H9 (cell line): ENCODE measurements at regions not wholly inside any gene's neighbourhood (a gene's known extent, or its start where the extent isn't known, plus 50 kb on each side); places are given as distances from the start of the nearest gene placed in this dataset.

ENCODE experiments used
- DNase-seq: peaks from one replicate; pipeline ENCODE4 v3.0.0-alpha.2; 2017
- H2AFZ ChIP-seq: one replicate; pipeline ENCODE4 v1.6.1; 2013; ENCODE audit warnings: mild to moderate bottlenecking, low read length, control low read depth, moderate library complexity
- H2AK5ac ChIP-seq: 2 replicates; pipeline ENCODE4 v1.6.1; 2013; ENCODE audit warnings: low read length, control low read depth, mixed read lengths; ENCODE audit not compliant: insufficient read length
- H2BK120ac ChIP-seq: one replicate; pipeline ENCODE4 v1.6.1; 2013; ENCODE audit warnings: low read depth, mild to moderate bottlenecking, low read length, control low read depth, inconsistent platforms; ENCODE audit not compliant: poor library complexity, severe bottlenecking
- H2BK12ac ChIP-seq: 2 replicates; pipeline ENCODE4 v1.6.1; 2013; ENCODE audit warnings: low read length, control low read depth, mixed read lengths, low read depth; ENCODE audit not compliant: insufficient read length
- H2BK15ac ChIP-seq: 2 replicates; pipeline ENCODE4 v1.6.1; 2013; ENCODE audit warnings: low read depth, low read length, control low read depth
- H2BK20ac ChIP-seq: one replicate; pipeline ENCODE4 v1.6.1; 2013; ENCODE audit warnings: low read depth, mild to moderate bottlenecking, low read length, control low read depth, inconsistent platforms; ENCODE audit not compliant: poor library complexity, severe bottlenecking
- H2BK5ac ChIP-seq: 2 replicates; pipeline ENCODE4 v1.6.1; 2013; ENCODE audit warnings: low read length, control low read depth, mixed read lengths; ENCODE audit not compliant: insufficient read length
- H3K14ac ChIP-seq: 2 replicates; pipeline ENCODE4 v1.6.1; 2013; ENCODE audit warnings: low read length, control low read depth; ENCODE audit not compliant: insufficient read depth
- H3K18ac ChIP-seq: 2 replicates; pipeline ENCODE4 v1.6.1; 2013; ENCODE audit warnings: low read depth, mild to moderate bottlenecking, mixed read lengths, low read length, control low read depth; ENCODE audit not compliant: insufficient read length
- H3K23ac ChIP-seq: 2 replicates; pipeline ENCODE4 v1.6.1; 2013; ENCODE audit warnings: low read length, control low read depth, mixed read lengths, low read depth; ENCODE audit not compliant: insufficient read length
- H3K23me2 ChIP-seq: 2 replicates; pipeline ENCODE4 v1.6.1; 2013; ENCODE audit warnings: low read depth, mild to moderate bottlenecking, mixed read lengths, low read length, control low read depth; ENCODE audit not compliant: insufficient read length, poor library complexity, severe bottlenecking
- H3K27ac ChIP-seq: 2 replicates; pipeline ENCODE4 v1.5.1; 2013; ENCODE audit warnings: low read length, control low read depth, mixed read lengths, low read depth; ENCODE audit not compliant: insufficient read length
- H3K27me3 ChIP-seq: 2 replicates; pipeline ENCODE4 v1.6.1; 2013; ENCODE audit warnings: low read length, control low read depth, inconsistent platforms; ENCODE audit not compliant: insufficient read depth
- H3K4ac ChIP-seq: 2 replicates; pipeline ENCODE4 v1.6.1; 2013; ENCODE audit warnings: low read depth, mild to moderate bottlenecking, control low read depth, inconsistent platforms, low read length, moderate library complexity
- H3K4me1 ChIP-seq: 2 replicates; pipeline ENCODE4 v1.6.1; 2013; ENCODE audit warnings: low read length, control low read depth, inconsistent platforms; ENCODE audit not compliant: insufficient read depth
- H3K4me2 ChIP-seq: 2 replicates; pipeline ENCODE4 v1.6.1; 2013; ENCODE audit warnings: low read length, control low read depth, mixed read lengths; ENCODE audit not compliant: insufficient read length, insufficient read depth
- H3K56ac ChIP-seq: 2 replicates; pipeline ENCODE4 v1.6.1; 2013; ENCODE audit warnings: low read depth, mild to moderate bottlenecking, mixed read lengths, low read length, control low read depth; ENCODE audit not compliant: insufficient read length
- H3K79me1 ChIP-seq: 2 replicates; pipeline ENCODE4 v1.6.1; 2013; ENCODE audit warnings: low read depth, mild to moderate bottlenecking, moderate library complexity, low read length, control low read depth, inconsistent platforms; ENCODE audit not compliant: insufficient read depth, poor library complexity, severe bottlenecking
- H3K79me2 ChIP-seq: 2 replicates; pipeline ENCODE4 v1.6.1; 2013; ENCODE audit warnings: low read length, control low read depth, inconsistent platforms; ENCODE audit not compliant: insufficient read depth
- H3K9ac ChIP-seq: 2 replicates; pipeline ENCODE4 v1.6.1; 2013; ENCODE audit warnings: low read length, control low read depth, mixed read lengths; ENCODE audit not compliant: insufficient read length; ENCODE audit errors: extremely low read depth
- H3K9me3 ChIP-seq: one replicate; pipeline ENCODE4 v1.6.1; 2013; ENCODE audit warnings: low read depth, low read length, inconsistent platforms; ENCODE audit not compliant: control insufficient read depth
- H3T11ph ChIP-seq: one replicate; pipeline ENCODE4 v1.6.1; 2013; ENCODE audit warnings: mild to moderate bottlenecking, low read length, control low read depth, inconsistent platforms
- H4K20me1 ChIP-seq: one replicate; pipeline ENCODE4 v1.6.1; 2013; ENCODE audit not compliant: control insufficient read depth, insufficient read length, insufficient read depth
- H4K5ac ChIP-seq: 2 replicates; pipeline ENCODE4 v1.6.1; 2013; ENCODE audit warnings: low read depth, mild to moderate bottlenecking, mixed read lengths, low read length, control low read depth; ENCODE audit not compliant: insufficient read length
- H4K8ac ChIP-seq: replicated peaks from 2 replicates; pipeline ENCODE4 v1.6.1; 2013; ENCODE audit warnings: low read length, control low read depth, mixed read lengths, low read depth; ENCODE audit not compliant: insufficient read length
- H4K91ac ChIP-seq: 2 replicates; pipeline ENCODE4 v1.6.1; 2013; ENCODE audit warnings: low read depth, mild to moderate bottlenecking, moderate library complexity, mixed read lengths, low read length, control low read depth; ENCODE audit not compliant: insufficient read length
- H3K27ac Mint-ChIP-seq, 3 experiments: 2 replicates in 2 of 3; 3 replicates in 1 of 3; pipeline ENCODE4 v1.8.0; 2020 to 2021; ENCODE audit warnings: mixed read lengths in 3 of 3, mild to moderate bottlenecking in 1 of 3, moderate library complexity in 1 of 3
- H3K27me3 Mint-ChIP-seq: 2 replicates; pipeline ENCODE4 v1.8.0; 2021; ENCODE audit warnings: low read depth, mild to moderate bottlenecking, moderate library complexity, mixed read lengths
- H3K36me3 Mint-ChIP-seq, 3 experiments: 2 replicates in 2 of 3; 3 replicates in 1 of 3; pipeline ENCODE4 v1.8.0; 2020 to 2021; ENCODE audit warnings: low read depth in 3 of 3, mixed read lengths in 3 of 3; ENCODE audit not compliant: insufficient read depth in 1 of 3
- H3K4me1 Mint-ChIP-seq, 2 experiments: 2 replicates each; pipeline ENCODE4 v1.8.0; 2020; ENCODE audit warnings: mixed read lengths in 2 of 2
- H3K4me3 Mint-ChIP-seq, 2 experiments: 2 replicates in 1 of 2; 3 replicates in 1 of 2; pipeline ENCODE4 v1.8.0; 2020 to 2021; ENCODE audit warnings: mild to moderate bottlenecking in 2 of 2, mixed read lengths in 2 of 2, moderate library complexity in 1 of 2
- H3K9me3 Mint-ChIP-seq, 2 experiments: 2 replicates in 1 of 2; 3 replicates in 1 of 2; pipeline ENCODE4 v1.8.0; 2020; ENCODE audit warnings: mild to moderate bottlenecking in 2 of 2, mixed read lengths in 2 of 2, moderate library complexity in 1 of 2
- CTCF ChIP-seq: fragments of 200-600 bp; sonication (generic); conservative IDR thresholded peaks from 3 replicates; pipeline ENCODE4 v1.8.0; 2021; ENCODE audit warnings: antibody characterized with exemption, mild to moderate bottlenecking
- WGBS: extraction: QIAGEN DNeasy Blood & Tissue Kit; methylation state at CpG from one replicate; pipeline ENCODE4 v1.1.7; 2013; ENCODE audit warnings: missing lambda C conversion rate, low lambda C conversion rate, mixed read lengths; ENCODE audit not compliant: insufficient read length; ENCODE audit errors: extremely low coverage; 5-methylcytosine and 5-hydroxymethylcytosine counted together

DNA sequence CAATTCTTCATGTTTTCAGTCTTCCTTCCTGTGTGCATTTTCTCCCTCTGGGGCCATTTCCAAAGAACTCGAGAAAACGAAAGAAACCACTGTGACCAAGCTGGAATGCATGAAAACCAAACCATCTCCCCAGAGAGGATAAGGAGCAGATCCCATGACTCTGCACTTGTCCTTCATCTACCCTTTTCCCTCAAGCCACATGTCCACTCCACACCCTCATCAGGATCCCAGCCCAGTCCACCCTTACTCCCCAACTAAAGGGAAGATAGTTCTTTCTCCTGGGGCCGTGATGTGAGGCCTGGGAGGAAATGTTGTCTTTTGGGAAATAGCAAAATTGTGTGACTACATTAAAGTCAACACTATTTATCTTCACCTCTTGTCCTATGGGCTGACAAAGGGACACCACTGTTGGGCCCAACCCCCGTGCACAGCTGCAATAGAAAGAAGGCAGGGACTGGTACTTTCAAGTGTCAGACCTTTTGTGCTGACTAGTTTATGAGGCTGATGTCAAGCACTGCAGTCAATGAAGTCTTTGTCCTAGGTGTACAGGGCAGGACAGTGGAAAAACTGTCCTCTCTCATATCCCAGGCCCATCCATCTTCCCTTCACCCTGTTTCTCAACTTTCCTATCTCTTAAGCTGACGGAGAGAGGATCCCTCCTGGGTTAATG is 487.1 kb upstream of the NR2F2 start:
- H2BK12ac ChIP-seq, result no peak overlapping the region
- Mint-ChIP-seq H3K36me3 (no peaks in the 10 kb centered on the region), H3K4me1 (peaks cover 5 to 8% of the 10 kb centered on the region in 2 experiments; a peak in 3 of 4 replicates), H3K9me3 (no peaks in the 10 kb centered on the region), H3K4me3 (no peak overlapping the region), H3K27ac (no peak overlapping the region), H3K27me3 (peaks cover 2% of the 10 kb centered on the region; the same call in 1 of the 2 replicates)
- no peak for TF ChIP-seq CTCF
- no peak overlapping the region for H2AFZ ChIP-seq
- no peaks in the 10 kb centered on the region for H3K9me3 ChIP-seq
- H3K56ac ChIP-seq, result no peak overlapping the region
- no peaks in the 10 kb centered on the region for H4K20me1 ChIP-seq
- H3K79me1 ChIP-seq, result no peaks in the 10 kb centered on the region
- no peak overlapping the region for H4K5ac ChIP-seq
- no peaks in the 10 kb centered on the region for H3K27me3 ChIP-seq
- H3K9ac ChIP-seq, result no peak overlapping the region
- no peak overlapping the region for H3T11ph ChIP-seq
- no peak overlapping the region for H2BK120ac ChIP-seq
- H3K4me2 ChIP-seq, result no peak overlapping the region
- no peak overlapping the region for H2BK15ac ChIP-seq
- no CpG with 5 or more reads among the region's 5 CpGs for WGBS
- no peak overlapping the region for H4K8ac ChIP-seq
- no peak overlapping the region for H3K18ac ChIP-seq
- H2BK5ac ChIP-seq, result no peak overlapping the region
- H3K23me2 ChIP-seq, result no peaks in the 10 kb centered on the region
- no peaks in the 10 kb centered on the region for H3K79me2 ChIP-seq
- no peak overlapping the region for H3K14ac ChIP-seq
- no peak for DNase-seq
- H3K4me1 ChIP-seq, result no peaks in the 10 kb centered on the region; the same call in 1 of the 2 replicates
- H4K91ac ChIP-seq, result no peak overlapping the region
- H3K23ac ChIP-seq, result no peak overlapping the region
- no peak overlapping the region for H2AK5ac ChIP-seq
- no peak overlapping the region for H2BK20ac ChIP-seq
- H3K4ac ChIP-seq, result no peak overlapping the region
- H3K27ac ChIP-seq, result no peak overlapping the region
